ENCODE measurements at regions not wholly inside any gene's neighbourhood (a gene's known extent, or its start where the extent isn't known, plus 50 kb on each side); places are given as distances from the start of the nearest gene placed in this dataset.

DNA sequence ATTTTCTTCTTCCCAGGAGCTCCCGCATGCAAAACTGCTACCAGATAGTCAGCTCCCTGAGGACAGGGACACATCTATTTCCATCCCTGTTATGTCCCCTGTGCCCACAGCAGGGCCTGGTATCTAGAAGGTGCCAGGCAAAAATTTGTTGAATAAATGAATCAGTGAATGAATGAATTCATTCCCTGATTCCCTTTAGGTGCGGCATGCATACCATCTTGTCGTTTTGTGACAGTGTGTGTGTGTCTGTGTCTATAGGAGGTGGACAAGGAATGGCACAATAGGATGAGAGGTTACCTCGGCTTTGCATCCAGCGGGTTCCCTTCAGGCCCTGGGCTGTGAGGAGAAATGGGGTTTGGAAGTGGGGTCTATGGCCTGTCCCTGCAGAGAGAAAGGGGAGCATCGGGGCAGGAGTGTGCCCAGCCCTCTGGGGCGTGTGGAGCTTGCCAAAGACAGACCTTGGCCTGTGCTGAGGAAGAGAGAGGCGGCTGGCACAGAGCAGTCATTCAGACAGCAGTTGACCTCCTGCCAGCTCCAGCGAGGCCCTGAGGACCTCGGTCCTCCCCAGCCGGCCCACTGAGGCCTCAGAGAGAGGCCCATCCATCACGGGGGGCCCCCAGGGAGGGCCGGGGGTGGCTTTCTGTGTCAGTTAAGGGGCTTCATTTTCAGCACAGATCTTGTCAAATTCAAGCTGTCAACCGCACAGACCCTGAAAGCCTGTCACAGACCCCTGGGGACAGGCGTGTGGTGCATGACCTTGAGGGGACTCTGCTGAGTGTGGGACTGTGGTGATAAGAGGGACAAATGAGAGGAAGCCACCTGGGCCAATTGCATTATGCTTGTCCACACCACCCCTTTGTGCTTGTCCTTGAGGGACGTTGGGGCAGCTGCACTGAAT lies 125.9 kb upstream of the CXCR4 start:
- no peak for DNase-seq (ENCODE audit: low read depth)

DNA sequence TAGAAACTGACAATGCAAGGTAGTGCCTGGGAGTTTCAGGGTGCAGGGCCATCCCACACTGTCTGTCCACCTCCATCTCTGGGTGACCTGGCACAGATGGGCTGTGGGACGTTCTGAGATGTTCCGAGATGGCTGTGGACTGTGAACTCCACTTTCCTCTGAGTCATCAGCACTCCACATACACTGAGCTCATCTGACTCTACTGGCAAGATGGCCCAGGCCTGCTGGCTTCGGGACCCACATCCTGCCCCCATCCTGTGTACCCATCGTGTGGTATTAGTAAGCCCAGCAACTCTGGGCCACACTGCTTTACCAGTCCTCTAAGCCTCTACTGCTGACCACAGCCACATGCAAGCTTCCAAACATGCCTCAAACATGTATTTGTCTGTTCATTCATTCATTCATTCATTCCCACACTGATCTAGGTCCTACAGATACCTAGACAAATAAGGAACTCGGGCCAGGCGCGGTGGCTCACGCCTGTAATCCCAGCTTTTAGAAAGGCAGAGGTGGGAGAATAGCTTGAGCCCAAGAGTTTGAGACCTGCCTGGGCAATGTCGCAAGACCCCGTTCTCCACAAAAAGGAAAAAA lies 124.8 kb upstream of the CXCR4 start:
- DNase-seq (ENCODE audit: low read depth) = no peak

DNA sequence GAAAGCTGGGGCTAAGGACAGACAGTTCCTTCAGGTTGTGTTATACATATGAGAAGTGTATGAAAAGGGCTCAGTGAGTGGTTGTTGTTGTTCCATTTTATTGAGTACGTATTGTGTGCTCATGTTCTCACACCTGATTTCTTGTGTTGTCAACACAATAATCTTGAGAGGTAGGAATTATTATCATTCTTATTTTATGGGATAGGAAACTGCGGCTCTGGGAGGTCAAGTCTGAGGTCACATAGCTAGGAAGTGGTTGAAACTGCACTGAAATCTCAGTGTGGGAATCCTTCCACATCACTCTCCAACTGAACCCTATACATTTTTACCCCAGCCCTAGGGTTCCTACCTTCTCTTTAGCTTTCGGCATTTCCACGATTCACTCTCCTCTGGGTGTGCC lies 124.2 kb upstream of the CXCR4 start:
- no peak for DNase-seq (ENCODE audit: low read depth)

DNA sequence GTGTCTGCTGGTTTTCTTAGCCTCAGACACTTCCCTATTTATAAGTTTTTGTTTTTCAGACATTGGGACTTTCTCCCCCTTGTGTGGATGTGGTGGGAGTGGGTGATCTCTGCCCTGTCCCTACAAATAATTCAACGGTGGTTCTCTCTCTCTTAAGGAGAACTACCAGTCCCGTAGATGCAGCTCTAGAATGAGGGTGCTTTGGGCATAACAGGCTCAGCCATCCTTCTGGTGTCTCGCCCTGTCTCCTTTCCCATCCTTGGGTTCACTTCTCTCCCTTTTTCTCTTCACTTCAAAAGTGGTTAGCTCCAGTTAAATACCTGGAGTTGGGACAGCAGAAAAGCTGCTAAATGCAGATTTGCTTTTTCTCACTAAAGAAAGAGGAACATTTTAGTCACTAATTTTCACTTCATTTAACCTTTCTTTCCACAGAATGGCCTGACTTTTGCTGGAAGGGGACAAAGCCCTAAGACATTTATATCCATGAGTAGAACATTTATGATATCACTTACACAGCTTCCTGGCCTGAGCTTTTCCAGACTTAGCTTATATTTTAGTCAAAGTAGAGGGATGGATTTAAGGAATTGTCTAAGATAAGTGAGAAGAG lies 121.2 kb upstream of the CXCR4 start:
- no peak for DNase-seq (ENCODE audit: low read depth)

DNA sequence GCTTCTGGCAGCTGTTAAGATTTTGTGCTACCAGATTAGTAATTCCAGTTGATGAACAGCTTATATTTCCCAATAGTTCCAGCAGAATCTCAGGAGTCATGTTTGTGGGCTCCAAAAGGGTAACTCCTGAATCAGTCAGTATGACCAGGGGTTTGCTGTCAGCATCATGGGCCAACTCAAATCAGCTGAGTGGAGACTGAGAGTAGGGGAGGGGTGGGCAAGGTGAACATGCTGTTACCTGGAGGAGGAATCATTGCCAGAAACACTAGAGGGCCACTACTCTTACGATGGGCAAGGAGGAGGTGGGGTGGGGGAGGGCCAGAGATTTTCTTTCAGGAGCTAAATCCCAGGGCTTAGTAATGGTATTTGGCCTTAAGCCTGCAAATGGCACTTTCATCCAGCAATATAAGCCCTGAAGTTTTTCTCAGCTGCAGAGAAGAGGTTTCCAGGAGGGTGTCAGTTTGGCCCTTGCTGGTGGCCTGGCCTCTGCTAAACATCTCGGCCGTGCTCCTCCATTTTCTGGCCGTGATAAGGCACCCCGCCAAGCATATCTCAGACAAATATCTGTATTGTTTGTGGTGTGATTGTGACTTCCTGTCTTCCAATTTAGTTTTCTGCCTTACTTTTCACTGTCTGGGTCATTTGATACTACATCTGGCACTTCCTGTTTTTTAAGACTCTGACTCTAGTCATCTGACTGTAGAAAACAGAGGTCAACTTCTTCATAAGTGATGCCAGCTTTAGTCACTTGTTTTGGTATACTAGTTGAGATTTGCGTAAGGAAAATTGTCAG lies 120.5 kb upstream of the CXCR4 start:
- no peak for DNase-seq (ENCODE audit: low read depth)

DNA sequence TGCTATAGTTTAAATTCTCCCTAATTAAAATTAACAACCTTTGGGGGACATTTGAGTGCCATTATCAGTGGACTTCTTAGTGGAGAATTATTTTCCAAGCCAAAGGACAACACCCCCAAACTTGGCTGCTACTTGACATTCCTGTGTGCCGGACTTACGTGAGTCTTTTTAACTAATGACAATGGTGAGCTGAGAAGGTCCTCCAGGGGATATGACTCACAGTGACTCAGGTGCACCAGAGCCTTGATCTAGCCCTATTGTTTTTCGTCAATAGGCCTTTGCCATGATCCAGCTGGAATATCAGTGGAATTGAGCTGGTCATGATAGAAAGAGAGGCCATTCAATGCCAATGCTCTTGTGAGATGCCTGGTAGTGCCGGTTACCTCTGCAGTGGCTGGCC lies 118.1 kb upstream of the CXCR4 start:
- DNase-seq (ENCODE audit: low read depth) = no peak

DNA sequence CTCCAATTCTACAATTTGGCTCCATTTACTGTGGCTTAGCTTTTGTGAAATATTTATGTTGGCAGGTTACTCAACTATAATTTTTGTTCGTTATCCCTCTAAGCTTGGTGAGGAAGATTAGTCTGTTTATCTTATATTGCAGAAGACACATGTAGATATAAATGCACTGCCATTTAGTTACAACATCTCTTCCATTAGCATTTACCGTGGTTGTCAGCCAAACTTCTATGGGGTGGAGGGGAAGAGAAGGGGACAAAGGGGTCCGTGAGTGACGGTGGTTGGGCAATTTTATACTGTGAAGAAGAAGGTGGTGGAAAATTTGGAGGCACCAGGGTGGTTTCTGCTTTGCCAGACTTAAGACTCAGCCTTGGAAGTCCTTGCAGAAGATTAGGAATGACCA lies 117.6 kb upstream of the CXCR4 start:
- DNase-seq (ENCODE audit: low read depth) = no peak

DNA sequence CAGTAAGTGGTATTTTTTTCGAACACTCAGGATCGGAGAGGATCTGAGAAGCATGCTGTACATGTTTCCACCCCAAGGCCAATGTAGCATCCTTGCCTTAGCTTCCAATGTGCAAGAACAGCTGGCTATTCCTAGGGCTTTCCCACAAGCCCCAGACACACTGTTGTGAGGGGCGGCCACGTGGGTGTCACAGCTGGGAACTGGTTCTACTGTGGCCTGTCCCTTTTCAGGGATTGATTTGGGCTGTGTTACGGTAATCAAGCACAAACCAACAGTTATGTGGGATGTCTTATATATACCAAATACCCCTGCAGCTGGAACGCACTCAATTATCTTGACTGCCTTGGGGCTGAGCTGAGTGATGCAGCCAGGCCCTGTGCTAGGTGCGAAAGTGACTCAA lies 116.3 kb upstream of the CXCR4 start:
- DNase-seq (ENCODE audit: low read depth) = no peak

DNA sequence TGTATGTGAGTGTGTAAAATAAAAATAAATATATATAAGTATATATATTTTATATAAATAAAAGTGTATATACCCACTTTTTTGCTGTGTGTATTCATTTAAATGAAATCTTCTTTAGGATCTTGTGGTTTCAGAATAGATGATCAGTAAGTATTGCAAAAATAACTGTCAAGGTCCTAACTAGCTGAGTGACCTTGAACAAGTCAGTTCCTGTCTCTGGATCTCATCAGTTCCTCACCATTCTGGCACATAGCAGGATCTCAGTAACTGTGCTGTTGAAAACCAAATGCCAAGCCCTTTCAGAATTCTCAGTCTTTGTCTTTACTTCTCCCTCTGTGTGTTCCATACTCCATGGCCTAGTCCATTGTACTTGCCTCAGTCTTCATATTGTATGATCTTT lies 115.3 kb upstream of the CXCR4 start:
- no peak for DNase-seq (ENCODE audit: low read depth)

DNA sequence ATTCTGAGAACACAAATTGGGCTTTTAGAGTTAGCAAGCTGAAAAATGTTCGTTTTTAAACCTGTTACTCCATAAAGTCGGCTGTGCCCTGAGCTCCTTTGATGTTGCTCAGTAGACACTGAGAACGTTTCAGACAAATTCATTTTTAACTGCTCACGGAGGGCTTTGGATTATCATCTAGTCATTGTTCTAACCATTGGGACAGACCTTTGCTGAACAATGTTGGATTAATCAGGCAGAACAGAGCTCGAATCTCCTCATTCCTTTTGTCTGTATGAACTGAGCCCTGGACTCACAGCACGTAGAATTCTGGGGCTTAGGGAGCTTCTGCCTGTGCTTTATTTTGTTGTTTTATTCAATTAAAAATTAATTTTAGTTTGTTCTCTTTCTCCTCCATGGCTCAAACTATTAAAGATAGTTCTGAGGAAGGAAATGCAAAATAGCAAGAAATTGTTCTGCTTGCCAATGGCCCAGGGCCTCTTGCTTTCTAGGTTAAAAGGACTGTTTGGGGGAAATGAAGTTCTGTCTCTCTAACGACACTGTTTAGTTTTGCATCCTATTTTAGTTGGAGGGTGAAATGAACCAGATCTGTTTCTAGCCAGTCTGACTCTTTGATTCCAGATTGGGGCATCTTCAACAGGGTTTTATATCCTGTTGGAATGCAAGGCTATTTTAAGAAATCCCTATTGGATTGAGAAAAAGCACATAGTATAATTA lies 114.7 kb upstream of the CXCR4 start:
- no peak for DNase-seq (ENCODE audit: low read depth)

DNA sequence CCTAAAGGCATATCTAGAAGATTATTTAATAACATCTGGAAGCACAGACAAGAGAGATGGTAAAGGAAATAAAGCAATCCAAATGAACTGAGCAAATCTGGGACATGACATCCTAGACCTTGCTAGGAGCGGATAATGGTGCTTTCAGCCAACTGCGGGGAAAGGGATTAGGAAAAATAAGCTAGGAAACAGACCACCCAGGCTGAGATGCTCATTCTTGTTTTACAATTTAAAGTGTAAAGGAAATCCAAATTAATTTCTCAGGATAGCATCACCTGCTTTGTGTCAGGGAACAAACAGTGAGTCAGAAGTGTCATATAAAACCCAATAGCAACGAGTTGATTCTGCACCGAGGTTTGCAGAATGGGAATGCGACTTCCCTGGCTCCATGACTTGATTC lies 112.5 kb upstream of the CXCR4 start:
- DNase-seq (ENCODE audit: low read depth) = no peak

DNA sequence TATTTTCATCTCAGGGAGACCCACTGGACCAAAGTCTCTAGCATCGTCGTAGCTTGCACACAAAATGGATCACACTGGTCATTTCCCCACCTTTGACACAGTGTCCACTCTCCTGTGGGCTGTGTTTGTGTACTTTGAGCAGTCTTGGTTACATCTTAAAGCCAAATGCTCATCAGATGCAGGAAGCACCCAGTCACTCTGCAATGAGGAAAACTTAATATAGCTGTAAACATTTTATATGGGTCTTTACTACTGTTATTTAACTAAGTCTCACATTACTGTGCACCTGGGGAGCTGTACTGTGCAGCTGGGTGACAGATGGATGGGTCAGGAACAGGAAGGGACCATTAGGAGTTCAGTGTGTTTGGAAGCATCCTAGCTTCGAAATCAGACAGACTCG lies 109.0 kb upstream of the CXCR4 start:
- DNase-seq (ENCODE audit: low read depth) = no peak

DNA sequence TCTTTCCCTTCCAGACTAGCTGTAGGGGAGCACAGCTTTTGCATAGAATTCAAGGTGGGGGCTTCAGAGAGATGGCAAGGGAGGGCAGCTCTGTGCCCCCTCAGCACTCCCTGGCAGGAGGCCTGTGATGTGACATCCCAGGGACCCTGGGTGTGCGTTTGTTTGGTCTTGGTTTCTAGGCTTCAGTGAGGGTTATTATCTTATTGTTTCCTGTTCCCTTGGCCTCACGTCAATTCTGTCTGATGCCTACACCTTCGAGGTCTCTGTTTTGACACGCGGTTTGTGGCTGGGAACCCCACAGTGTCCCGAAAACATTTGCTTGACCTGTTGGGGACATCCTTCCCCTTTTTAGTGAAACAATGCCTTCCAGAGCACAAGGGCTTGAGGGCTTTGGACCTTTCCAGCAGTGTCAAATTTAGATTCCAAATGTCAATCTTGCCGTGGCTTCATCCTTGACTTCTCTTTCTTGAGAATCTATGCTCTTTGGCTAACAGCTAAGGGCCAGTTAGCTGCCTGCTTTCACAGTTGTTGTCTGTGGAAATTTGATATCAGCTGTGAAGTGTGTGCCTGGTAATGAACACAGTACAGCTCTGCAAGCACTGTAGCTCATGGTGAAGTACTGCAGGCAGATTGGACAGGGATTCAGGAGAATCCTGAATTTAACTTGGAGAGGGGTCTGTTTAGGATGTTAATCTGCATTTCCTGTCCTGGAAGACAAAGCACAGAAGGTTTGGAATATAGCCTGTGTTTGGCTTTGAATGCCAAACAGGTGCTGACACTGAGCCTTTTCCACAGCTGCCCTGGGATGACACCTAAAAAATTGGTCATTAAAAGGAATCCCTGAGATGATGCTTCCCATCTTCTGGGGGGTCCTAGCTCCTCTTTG lies 108.2 kb upstream of the CXCR4 start:
- DNase-seq (ENCODE audit: low read depth) = no peak

DNA sequence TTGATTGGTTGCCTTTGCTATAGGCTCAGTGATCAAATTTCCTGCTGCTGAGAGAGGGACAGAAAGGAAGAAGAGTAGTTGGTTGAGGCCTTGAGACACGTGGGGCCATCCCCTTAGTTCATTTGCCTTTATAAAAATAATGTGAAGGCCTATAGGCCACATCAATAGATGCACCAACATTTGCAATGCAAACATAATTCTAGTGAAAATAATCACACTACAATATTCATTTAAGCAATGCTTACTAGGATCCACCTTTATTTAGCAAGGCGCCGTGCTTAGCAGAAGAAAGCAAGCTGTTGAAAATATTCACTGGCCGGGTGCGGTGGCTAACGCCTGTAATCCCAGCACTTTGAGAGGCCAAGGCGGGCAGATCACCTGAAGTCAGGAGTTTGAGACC lies 105.3 kb upstream of the CXCR4 start:
- DNase-seq (ENCODE audit: low read depth) = no peak

DNA sequence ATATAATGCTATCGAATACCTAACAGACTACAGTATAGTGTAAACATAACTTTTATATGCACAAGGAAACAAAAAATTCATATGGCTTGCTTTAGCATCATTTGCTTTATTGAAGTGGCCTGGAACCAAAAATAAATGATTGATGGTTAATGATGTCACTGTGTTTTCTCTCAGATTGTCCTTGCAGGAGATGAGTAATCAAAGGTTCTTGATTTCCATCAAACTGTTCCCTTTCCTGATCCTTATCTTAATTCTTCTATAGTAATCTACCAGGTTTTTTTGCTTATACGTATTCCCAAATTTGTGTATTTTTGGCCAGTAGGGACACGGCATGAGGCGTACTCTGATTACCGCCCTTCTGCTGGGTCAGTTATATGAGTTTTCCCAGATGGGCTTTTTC lies 104.9 kb upstream of the CXCR4 start:
- DNase-seq (ENCODE audit: low read depth) = no peak

DNA sequence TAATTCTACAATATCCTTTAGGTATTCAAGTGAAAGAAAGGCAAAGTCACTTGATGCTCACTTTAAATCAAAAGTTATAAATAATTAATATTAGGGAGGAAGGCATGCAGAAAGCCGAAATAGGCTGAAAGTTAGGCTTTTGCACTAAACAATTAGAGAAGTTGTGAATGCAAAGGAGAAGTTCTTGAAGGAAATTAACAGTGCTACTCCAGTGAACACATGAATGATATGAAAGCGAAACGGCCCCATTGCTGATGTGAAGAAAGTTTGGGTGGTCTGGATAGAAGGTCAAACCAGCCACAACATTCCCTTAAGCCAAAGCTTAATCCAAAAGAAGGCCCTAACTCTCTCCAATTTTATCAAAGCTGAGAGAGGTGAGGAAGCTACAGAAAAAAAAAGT lies 103.1 kb upstream of the CXCR4 start:
- DNase-seq (ENCODE audit: low read depth) = no peak

DNA sequence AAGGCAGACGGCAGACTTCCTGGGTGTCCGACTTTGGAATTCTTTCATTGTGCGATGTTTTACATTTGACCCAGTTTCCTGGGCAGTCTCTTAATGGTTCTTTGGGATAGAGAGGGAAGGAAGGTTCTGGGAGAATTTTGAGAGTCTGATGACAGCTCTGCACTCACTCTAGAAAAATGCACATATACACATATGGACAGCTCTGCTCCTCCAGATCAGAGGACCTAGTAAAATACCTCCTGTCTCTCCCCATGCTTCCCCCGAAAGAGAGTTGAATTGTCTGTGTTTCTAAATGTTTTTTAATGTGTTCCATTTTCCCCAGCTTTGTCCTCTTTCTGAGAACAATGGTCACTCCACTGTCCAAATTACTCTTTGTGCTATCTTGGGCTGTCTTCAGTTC lies 102.0 kb upstream of the CXCR4 start:
- DNase-seq (ENCODE audit: low read depth) = no peak

DNA sequence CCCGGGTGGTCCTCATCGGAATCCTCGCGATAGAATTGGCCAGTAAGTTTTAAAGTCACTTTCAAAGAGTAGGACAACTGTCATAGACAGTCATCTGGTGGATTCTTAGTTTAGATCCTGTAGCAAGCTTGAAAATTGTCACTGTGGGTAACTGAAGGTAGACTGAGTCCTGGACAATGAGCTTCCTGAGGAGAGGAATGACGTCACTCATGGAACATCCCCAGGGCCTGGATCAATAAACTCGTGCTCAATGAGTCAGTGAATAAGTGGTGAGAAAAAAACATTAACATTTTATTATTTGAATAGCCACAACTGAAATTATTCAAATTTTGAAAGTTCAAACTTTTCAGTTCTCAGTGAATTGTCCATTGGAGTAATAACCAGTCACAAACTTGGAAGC lies 101.4 kb upstream of the CXCR4 start:
- no peak for DNase-seq (ENCODE audit: low read depth)

DNA sequence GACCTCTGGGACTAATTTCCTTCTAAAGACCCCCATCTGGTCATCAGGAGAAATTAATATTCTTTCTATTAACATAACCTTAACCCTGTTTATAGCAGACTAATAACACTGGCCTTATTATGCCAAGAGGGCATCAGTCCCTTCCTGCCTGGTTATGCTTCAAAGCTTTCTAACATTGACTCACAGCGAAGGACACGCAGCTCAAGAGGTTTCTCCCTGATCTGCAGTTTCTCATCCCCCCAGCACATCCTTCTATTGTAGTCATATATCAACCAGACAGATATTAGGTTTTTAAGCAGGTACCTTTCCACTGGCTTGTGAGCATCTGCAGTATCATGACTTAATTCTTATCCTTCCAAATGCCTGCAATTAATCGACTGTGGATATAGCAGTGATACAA lies 100.0 kb upstream of the CXCR4 start:
- no peak for DNase-seq (ENCODE audit: low read depth)

DNA sequence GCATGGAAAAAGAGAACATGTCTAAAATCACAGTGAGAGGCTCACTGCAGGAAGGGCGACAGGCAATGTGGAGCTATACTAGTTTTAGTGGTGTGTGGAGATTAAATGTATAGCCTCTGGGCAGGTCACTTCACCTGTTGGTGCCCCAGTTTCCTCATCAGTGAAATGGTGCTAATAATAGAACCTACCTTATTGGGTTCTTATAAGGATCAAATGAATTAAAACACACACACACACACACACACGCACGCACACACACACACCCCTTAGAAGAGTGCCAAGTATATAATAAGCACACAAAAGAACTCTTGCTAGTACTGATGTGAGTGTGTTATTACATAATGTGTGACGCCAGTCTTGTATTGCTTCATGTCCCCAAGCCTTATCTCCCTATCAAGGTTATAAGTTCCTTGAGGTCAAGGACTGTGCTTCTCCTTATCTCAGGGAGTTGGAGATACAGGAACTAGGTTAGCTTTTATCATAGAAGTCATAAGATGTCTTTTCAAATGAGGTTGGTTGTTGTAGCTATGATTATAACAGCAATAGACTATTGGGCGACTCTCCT lies 98.0 kb upstream of the CXCR4 start:
- DNase-seq (ENCODE audit: low read depth) = no peak

DNA sequence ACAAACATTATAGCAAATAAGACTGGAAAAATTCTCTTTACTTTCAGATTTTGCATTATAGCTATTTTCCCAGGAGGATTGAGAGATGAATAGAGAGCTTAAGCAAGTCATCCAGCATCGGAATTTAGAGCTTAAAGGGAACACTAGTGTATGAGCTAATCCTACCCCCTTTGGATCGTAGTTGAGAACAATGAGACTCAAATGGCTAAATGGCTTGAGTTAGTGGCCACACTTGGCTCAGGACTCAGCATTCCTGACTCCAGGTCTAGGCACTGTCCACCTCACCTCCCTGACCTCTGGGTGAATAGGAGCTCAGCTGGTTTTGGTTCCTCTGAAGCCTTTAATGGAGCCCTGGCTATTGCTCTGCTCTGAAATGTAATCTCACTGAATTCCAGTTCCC lies 97.5 kb upstream of the CXCR4 start:
- no peak for DNase-seq (ENCODE audit: low read depth)
